ENCODE measurements at regions not wholly inside any gene's neighbourhood (a gene's known extent, or its start where the extent isn't known, plus 50 kb on each side); places are given as distances from the start of the nearest gene placed in this dataset.

DNA sequence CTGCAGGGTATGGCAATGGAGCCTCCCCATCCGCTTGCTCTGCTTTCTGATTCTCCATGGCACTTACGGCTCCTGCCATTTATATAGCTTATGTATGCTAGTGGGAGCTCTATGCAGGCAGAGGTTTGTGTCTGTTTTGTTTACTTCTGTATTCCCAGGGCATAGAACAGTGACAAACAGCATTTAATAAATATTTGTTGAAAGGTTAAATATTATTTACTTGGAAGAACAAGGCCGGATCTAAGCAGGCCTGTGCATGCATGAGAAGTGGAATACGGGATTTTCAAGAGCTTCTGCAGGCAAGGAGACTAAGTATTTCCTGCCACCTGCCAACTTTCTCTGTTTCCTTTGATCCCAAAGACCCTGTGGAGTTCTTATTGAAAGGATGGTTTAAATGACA is 90.7 kb downstream of the XCL2 start:
- TF ChIP-seq FOXM1 (IDR thresholded peaks at IDR 0.05; ENCODE audit: borderline replicate concordance, low read depth) (no peak), EGR1 (IDR thresholded peaks at IDR 0.05) (no peak), RAD21 (IDR thresholded peaks at IDR 0.05; ENCODE audit: low read depth) (no peak), ZBTB7A (IDR thresholded peaks at IDR 0.05; ENCODE audit: low read depth) (no peak), EP300 (IDR thresholded peaks at IDR 0.05; ENCODE audit: borderline replicate concordance) (no peak), NFIC (IDR thresholded peaks at IDR 0.05) (no peak), TEAD4 (IDR thresholded peaks at IDR 0.05) (no peak), TCF12 (IDR thresholded peaks at IDR 0.05; ENCODE audit: low read depth) (no peak), CREB1 (IDR thresholded peaks at IDR 0.05; ENCODE audit: low read depth) (no peak), YY1 (IDR thresholded peaks at IDR 0.05; ENCODE audit: low read depth) (no peak)
- TF ChIP-seq, protein P1, sequence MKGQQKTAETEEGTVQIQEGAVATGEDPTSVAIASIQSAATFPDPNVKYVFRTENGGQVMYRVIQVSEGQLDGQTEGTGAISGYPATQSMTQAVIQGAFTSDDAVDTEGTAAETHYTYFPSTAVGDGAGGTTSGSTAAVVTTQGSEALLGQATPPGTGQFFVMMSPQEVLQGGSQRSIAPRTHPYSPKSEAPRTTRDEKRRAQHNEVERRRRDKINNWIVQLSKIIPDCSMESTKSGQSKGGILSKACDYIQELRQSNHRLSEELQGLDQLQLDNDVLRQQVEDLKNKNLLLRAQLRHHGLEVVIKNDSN (IDR thresholded peaks at IDR 0.05) = no peak
- TF ChIP-seq, protein P2, sequence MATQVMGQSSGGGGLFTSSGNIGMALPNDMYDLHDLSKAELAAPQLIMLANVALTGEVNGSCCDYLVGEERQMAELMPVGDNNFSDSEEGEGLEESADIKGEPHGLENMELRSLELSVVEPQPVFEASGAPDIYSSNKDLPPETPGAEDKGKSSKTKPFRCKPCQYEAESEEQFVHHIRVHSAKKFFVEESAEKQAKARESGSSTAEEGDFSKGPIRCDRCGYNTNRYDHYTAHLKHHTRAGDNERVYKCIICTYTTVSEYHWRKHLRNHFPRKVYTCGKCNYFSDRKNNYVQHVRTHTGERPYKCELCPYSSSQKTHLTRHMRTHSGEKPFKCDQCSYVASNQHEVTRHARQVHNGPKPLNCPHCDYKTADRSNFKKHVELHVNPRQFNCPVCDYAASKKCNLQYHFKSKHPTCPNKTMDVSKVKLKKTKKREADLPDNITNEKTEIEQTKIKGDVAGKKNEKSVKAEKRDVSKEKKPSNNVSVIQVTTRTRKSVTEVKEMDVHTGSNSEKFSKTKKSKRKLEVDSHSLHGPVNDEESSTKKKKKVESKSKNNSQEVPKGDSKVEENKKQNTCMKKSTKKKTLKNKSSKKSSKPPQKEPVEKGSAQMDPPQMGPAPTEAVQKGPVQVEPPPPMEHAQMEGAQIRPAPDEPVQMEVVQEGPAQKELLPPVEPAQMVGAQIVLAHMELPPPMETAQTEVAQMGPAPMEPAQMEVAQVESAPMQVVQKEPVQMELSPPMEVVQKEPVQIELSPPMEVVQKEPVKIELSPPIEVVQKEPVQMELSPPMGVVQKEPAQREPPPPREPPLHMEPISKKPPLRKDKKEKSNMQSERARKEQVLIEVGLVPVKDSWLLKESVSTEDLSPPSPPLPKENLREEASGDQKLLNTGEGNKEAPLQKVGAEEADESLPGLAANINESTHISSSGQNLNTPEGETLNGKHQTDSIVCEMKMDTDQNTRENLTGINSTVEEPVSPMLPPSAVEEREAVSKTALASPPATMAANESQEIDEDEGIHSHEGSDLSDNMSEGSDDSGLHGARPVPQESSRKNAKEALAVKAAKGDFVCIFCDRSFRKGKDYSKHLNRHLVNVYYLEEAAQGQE (IDR thresholded peaks at IDR 0.05; ENCODE audit: low read depth) = no peak
- TF ChIP-seq, protein P3, sequence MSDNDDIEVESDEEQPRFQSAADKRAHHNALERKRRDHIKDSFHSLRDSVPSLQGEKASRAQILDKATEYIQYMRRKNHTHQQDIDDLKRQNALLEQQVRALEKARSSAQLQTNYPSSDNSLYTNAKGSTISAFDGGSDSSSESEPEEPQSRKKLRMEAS (IDR thresholded peaks at IDR 0.05) = no peak

DNA sequence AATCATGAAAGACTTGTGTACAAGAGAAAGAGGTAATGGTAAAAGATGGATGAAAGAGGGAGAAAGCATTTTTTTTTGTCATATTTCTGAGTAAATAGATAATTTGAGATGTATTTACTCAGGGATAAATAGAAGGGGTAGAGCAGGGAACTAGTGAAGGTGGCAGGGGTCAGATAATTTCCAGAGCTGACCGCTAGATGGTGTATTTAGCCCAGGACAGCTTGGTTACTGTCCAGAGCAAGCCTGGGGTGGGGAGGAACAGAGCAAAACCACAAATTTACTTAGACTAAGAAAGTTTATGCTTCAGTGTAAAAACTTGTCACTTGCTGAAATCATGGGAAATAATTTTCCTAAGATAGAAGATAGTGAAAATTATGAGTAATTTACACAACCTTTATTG is 91.5 kb downstream of the XCL2 start:
- no peak for TF ChIP-seq TAF1 (IDR thresholded peaks at IDR 0.05; ENCODE audit: low read depth)
- peak; percentile 20; the same call in 1 of the 2 replicates for TF ChIP-seq RAD21 (IDR thresholded peaks at IDR 0.05; ENCODE audit: low read depth)

DNA sequence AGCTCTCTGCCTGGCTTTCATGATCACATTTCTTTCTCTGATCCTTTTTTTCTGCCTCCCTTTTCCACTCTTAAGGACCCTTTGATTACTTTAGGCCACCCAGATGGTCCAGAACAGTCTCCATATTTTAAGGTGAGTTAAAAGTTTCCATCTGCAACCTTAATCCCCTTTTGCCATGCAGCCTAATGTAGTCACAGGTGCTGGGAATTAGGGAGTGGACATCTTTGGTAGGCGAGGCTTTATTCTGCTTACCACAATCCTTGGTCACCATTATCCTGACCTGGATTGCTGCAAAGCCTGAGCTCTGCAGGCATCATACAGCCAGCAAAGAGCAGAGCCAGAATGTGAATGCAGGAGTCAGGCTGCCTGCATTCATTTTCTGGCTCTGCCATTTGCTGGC is 95.9 kb downstream of the XCL2 start:
- TF ChIP-seq EP300 (IDR thresholded peaks at IDR 0.05; ENCODE audit: borderline replicate concordance) = no peak
- TF ChIP-seq YY1 (IDR thresholded peaks at IDR 0.05; ENCODE audit: low read depth) = no peak
- no peak for TF ChIP-seq CREB1 (IDR thresholded peaks at IDR 0.05; ENCODE audit: low read depth)
- no peak for TF ChIP-seq TEAD4 (IDR thresholded peaks at IDR 0.05)
- no peak for TF ChIP-seq NFIC (IDR thresholded peaks at IDR 0.05)
- no peak for TF ChIP-seq ZBTB7A (IDR thresholded peaks at IDR 0.05; ENCODE audit: low read depth)
- no peak for TF ChIP-seq TCF12 (IDR thresholded peaks at IDR 0.05; ENCODE audit: low read depth)
- TF ChIP-seq, protein P2 (IDR thresholded peaks at IDR 0.05; ENCODE audit: low read depth) = no peak
- TF ChIP-seq, protein P3 (IDR thresholded peaks at IDR 0.05) = no peak
- TF ChIP-seq FOXM1 (IDR thresholded peaks at IDR 0.05; ENCODE audit: borderline replicate concordance, low read depth) = no peak
- TF ChIP-seq TAF1 (IDR thresholded peaks at IDR 0.05; ENCODE audit: low read depth) = no peak
- TF ChIP-seq RAD21 (IDR thresholded peaks at IDR 0.05; ENCODE audit: low read depth) = no peak
- TF ChIP-seq EGR1 (IDR thresholded peaks at IDR 0.05) = no peak
- no peak for TF ChIP-seq CEBPB (IDR thresholded peaks at IDR 0.05)
- TF ChIP-seq, protein P1 (IDR thresholded peaks at IDR 0.05) = no peak

DNA sequence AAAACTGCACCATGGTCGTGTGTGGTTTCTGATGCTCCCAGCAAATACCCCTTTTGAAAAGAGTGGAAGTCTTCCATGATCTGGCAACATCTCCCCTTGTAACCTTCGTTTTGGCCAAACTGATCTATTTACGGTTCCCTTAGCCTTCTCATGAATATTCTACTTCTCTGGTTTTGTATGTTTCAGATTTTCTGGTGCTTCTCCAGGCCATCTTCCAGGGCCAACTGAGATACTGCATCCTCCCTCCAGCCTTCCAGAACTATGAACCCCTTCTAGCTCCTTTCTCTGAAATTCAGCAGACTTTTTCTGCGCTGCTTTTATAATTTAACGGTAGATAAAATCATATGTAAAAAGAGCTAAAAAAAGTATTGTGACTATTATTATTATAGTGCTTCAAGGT is 97.7 kb downstream of the XCL2 start:
- no peak for TF ChIP-seq TAF1 (IDR thresholded peaks at IDR 0.05; ENCODE audit: low read depth)
- no peak for TF ChIP-seq ZBTB7A (IDR thresholded peaks at IDR 0.05; ENCODE audit: low read depth)
- no peak for TF ChIP-seq TEAD4 (IDR thresholded peaks at IDR 0.05)
- TF ChIP-seq CEBPB (IDR thresholded peaks at IDR 0.05) = no peak
- TF ChIP-seq EP300 (IDR thresholded peaks at IDR 0.05; ENCODE audit: borderline replicate concordance) = no peak
- TF ChIP-seq YY1 (IDR thresholded peaks at IDR 0.05; ENCODE audit: low read depth) = no peak
- TF ChIP-seq EGR1 (IDR thresholded peaks at IDR 0.05) = no peak
- TF ChIP-seq RAD21 (IDR thresholded peaks at IDR 0.05; ENCODE audit: low read depth) = no peak
- TF ChIP-seq, protein P3 (IDR thresholded peaks at IDR 0.05) = no peak
- TF ChIP-seq NFIC (IDR thresholded peaks at IDR 0.05) = no peak
- no peak for TF ChIP-seq FOXM1 (IDR thresholded peaks at IDR 0.05; ENCODE audit: borderline replicate concordance, low read depth)
- TF ChIP-seq, protein P2 (IDR thresholded peaks at IDR 0.05; ENCODE audit: low read depth) = no peak
- TF ChIP-seq TCF12 (IDR thresholded peaks at IDR 0.05; ENCODE audit: low read depth) = no peak
- TF ChIP-seq, protein P1 (IDR thresholded peaks at IDR 0.05) = no peak
- no peak for TF ChIP-seq CREB1 (IDR thresholded peaks at IDR 0.05; ENCODE audit: low read depth)
